Activated T-cell treated with anti-CD3 and anti-CD28 coated beads, Interleukin-2, amount 50 U/mL, for 72 hours (primary cell): ENCODE measurements at regions not wholly inside any gene's neighbourhood (a gene's known extent, or its start where the extent isn't known, plus 50 kb on each side); places are given as distances from the start of the nearest gene placed in this dataset.
"Not testable (repeated sequence)": the region's sequence is repeated elsewhere in the genome, so short reads cannot be mapped to it uniquely, and the experiment has no call there.

Experiments
- ATAC-seq, 2 donors: fragments of 150-1000 bp; cut with Tn5 transposase; replicated peaks in 1 of 2; 2 replicates each; pipeline ENCODE4 v1.10.0; 2021; ENCODE audit warnings: moderate library complexity in 2 of 2, mild to moderate bottlenecking in 1 of 2
- DNase-seq, 2 donors: peaks; one replicate each; pipeline ENCODE4 v3.0.0; 2021 to 2022; ENCODE audit warnings: mixed read lengths in 1 of 2
- H3K27ac Mint-ChIP-seq: one replicate; pipeline ENCODE4 v1.8.0; 2022; ENCODE audit warnings: mild to moderate bottlenecking, moderate library complexity, mixed read lengths
- H3K27me3 Mint-ChIP-seq: one replicate; pipeline ENCODE4 v1.8.0; 2022; ENCODE audit warnings: low read depth, mixed read lengths
- H3K36me3 Mint-ChIP-seq, 2 donors: one replicate each; pipeline ENCODE4 v1.8.0; 2022; ENCODE audit warnings: mixed read lengths in 2 of 2, mild to moderate bottlenecking in 1 of 2; ENCODE audit not compliant: insufficient read depth in 2 of 2
- H3K4me1 Mint-ChIP-seq: one replicate; pipeline ENCODE4 v1.8.0; 2022; ENCODE audit warnings: low read depth, mixed read lengths
- H3K4me3 Mint-ChIP-seq, 2 donors: one replicate each; pipeline ENCODE4 v1.8.0; 2022; ENCODE audit warnings: mild to moderate bottlenecking in 2 of 2, mixed read lengths in 2 of 2, moderate library complexity in 2 of 2
- H3K9me3 Mint-ChIP-seq, 2 donors: one replicate each; pipeline ENCODE4 v1.8.0; 2022; ENCODE audit warnings: mixed read lengths in 2 of 2

DNA sequence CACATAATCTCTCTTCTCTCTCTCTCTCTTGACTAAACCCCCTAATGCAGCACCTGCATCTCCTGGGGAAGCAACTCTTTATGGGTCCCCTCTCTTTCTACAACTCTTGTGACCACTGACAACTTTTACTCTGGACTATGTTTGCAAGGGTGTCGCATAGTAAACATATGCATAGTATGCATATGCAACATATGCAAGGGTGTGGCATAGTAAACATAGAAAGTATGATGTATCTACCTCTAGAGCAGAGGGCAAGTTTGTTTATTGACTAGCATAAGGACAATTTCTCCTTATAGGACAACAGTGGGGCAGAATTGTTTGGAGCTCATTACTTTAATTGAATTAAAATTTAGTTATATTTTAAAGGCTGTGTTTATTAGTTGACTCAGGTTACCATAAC lies 462.5 kb downstream of the AMY1C start:
- Mint-ChIP-seq H3K4me3 (no peak overlapping the region), H3K4me1 (no peaks in the 10 kb centered on the region), H3K27me3 (no peaks in the 10 kb centered on the region), H3K27ac (no peak overlapping the region), H3K36me3 (no peaks in the 10 kb centered on the region), H3K9me3 (peaks cover 1 to 14% of the 10 kb centered on the region in 2 donors)
- no peak for ATAC-seq
- DNase-seq = no peak

DNA sequence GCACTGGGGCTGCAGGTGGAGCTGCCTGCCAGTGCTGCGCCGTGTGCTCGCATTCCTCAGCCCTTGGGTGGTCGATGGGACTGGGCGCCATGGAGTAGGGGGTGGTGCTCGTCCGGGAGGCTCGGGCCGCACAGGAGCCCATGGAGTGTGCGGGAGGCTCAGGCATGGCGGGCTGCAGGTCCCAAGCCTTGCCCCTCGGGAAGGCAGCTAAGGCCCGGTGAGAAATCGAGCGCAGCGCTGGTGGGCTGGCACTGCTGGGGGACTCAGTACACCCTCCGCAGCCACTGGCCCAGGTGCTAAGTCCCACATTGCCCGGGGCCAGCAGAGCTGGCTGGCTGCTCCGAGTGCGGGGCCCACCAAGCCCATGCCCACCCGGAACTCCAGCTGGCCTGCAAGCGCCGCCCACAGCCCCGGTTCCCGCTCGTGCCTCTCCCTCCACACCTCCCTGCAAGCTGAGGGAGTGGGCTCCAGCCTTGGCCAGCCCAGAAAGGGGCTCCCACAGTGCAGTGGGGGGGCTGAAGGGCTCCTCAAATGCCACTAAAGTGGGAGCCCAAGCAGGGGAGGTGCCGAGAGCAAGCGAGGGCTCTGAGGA lies 467.8 kb downstream of the AMY1C start:
- DNase-seq, H3K4me3 Mint-ChIP-seq, H3K27ac Mint-ChIP-seq, ATAC-seq, H3K4me1 Mint-ChIP-seq, H3K36me3 Mint-ChIP-seq, H3K27me3 Mint-ChIP-seq: not testable (repeated sequence)
- H3K9me3 Mint-ChIP-seq = peaks cover 6 to 10% of the 10 kb centered on the region in 2 donors

- no peak for DNase-seq
- Mint-ChIP-seq H3K4me1 (no peaks in the 10 kb centered on the region), H3K27me3 (no peaks in the 10 kb centered on the region), H3K4me3 (no peak overlapping the region), H3K36me3 (no peaks in the 10 kb centered on the region), H3K9me3 (peaks cover 2 to 11% of the 10 kb centered on the region in 2 donors), H3K27ac (no peak overlapping the region)
- ATAC-seq = no peak
Measured at GRCh38 chr1:104229860-104230259, 480.2 kb downstream of the AMY1C start.

- no peaks in the 10 kb centered on the region for H3K27me3 Mint-ChIP-seq
- DNase-seq (no peak), ATAC-seq (no peak)
- H3K27ac Mint-ChIP-seq = no peak overlapping the region
- peaks cover 5 to 8% of the 10 kb centered on the region in 2 donors for H3K9me3 Mint-ChIP-seq
- H3K4me1 Mint-ChIP-seq = no peaks in the 10 kb centered on the region
- H3K4me3 Mint-ChIP-seq = no peak overlapping the region
- H3K36me3 Mint-ChIP-seq = no peaks in the 10 kb centered on the region
Measured at GRCh38 chr1:104231676-104232075, 482.0 kb downstream of the AMY1C start.

DNA sequence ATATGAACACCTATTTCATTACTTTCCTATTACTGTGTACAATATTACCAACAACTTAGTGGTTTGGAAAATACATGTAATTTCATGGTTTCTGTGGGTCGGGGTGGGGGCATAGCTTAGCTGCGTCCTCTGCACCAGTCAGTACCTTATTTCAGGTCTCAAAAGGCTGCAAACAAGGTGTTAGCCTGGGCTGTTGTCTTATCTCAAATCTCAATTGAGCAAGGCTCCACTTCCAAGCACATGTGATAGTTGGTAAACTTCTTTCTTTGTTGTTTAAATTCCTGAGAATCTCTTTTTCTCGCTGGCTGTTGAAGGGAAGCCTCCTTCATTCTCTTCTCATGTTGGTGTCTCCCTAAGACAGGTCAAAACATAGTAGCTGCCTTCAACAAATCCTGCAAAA lies 485.4 kb downstream of the AMY1C start:
- Mint-ChIP-seq H3K4me1 (no peaks in the 10 kb centered on the region), H3K4me3 (no peak overlapping the region), H3K27ac (no peak overlapping the region), H3K27me3 (no peaks in the 10 kb centered on the region), H3K9me3 (peaks cover 3 to 8% of the 10 kb centered on the region in 2 donors), H3K36me3 (no peaks in the 10 kb centered on the region)
- ATAC-seq (no peak), DNase-seq (no peak)

GRCh38 chr1:104238991-104239390 lies 489.3 kb downstream of the AMY1C start:
- Mint-ChIP-seq H3K27me3 (no peaks in the 10 kb centered on the region), H3K4me3 (no peak overlapping the region), H3K27ac (no peak overlapping the region), H3K36me3 (no peaks in the 10 kb centered on the region), H3K9me3 (peaks cover 4 to 12% of the 10 kb centered on the region in 2 donors), H3K4me1 (no peaks in the 10 kb centered on the region)
- ATAC-seq = no peak
- DNase-seq = no peak

DNA sequence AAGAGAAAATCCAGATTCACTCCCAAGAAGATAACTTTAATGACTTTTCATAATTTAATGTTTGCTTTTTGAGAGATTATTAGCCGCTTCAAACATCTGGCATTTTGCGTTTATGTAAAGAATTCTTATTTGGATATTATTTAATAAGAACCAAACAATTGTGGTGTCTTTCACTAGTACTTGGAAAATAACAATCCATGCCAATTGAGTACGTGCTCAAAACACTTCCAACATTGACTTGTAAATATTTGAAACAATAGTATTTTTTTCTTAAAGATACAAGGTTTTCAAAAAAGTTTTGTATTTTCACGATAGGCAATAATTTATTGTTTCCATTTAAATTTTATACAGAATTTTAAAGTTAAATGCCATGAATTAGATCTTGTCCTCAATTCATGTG lies 498.7 kb downstream of the AMY1C start:
- peaks cover 2 to 6% of the 10 kb centered on the region in 2 donors for H3K9me3 Mint-ChIP-seq
- H3K27me3 Mint-ChIP-seq = no peaks in the 10 kb centered on the region

DNA sequence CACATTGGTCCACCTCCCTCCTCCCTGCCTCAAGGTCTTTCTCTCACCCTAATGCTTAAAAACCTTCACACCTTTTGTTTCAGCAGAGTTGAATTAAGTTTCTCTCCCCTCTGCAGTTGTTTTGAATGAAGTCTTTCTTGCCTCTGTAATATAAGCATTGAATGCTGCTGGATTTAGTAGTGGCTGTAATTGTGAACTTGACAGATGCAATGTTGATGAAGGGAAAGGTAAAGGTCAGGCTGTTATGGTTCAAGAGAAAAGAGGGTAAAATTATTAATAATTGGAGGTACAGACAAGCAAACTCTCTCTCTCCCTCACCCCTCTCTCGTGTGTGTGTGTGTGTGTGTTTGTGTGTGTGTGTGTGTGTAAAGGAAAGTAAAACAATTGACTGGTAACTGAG lies 509.8 kb downstream of the AMY1C start:
- no peak for DNase-seq
- peaks cover 2 to 8% of the 10 kb centered on the region in 2 donors for H3K9me3 Mint-ChIP-seq
- no peak for ATAC-seq
- no peak overlapping the region for H3K27ac Mint-ChIP-seq
- H3K36me3 Mint-ChIP-seq = peaks cover 2 to 4% of the 10 kb centered on the region in 2 donors
- no peaks in the 10 kb centered on the region for H3K4me1 Mint-ChIP-seq
- H3K27me3 Mint-ChIP-seq = no peaks in the 10 kb centered on the region
- H3K4me3 Mint-ChIP-seq = no peak overlapping the region

More for the DNA sequence above, 498.7 kb downstream of the AMY1C start:
- Mint-ChIP-seq H3K27ac (no peak overlapping the region), H3K36me3 (no peaks in the 10 kb centered on the region), H3K4me1 (no peaks in the 10 kb centered on the region), H3K4me3 (no peak overlapping the region)
- ATAC-seq (no peak), DNase-seq (no peak)

- not testable (repeated sequence) for DNase-seq, H3K27me3 Mint-ChIP-seq, ATAC-seq, H3K4me3 Mint-ChIP-seq, H3K27ac Mint-ChIP-seq, H3K36me3 Mint-ChIP-seq, H3K4me1 Mint-ChIP-seq
- H3K9me3 Mint-ChIP-seq = peaks cover 11 to 13% of the 10 kb centered on the region in 2 donors
Measured at GRCh38 chr1:104263110-104263509, 513.4 kb downstream of the AMY1C start.

DNA sequence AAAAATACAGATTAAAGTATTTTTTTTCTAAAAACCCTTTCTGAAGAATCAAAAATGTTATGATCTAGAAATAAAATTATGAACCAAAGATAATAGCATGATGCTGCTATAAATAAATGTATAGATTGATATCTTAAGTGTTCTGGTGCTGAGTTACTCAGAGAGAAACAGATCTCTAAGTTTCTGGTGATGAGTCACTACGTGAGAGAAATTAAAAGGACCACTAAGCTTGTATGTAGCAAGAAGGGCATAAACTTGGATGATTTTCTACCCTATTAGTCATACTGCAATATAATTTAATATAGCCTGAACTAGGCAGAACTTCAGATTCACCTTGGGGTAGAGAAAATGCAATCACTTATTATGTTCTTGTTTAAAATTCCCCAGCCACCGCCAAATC lies 514.8 kb downstream of the AMY1C start:
- Mint-ChIP-seq H3K27me3 (no peaks in the 10 kb centered on the region), H3K4me1 (no peaks in the 10 kb centered on the region), H3K4me3 (no peak overlapping the region), H3K36me3 (peaks cover 2 to 4% of the 10 kb centered on the region in 2 donors), H3K27ac (no peak overlapping the region), H3K9me3 (peaks cover 13 to 14% of the 10 kb centered on the region in 2 donors)
- DNase-seq = no peak
- ATAC-seq = no peak

- no peak overlapping the region for H3K4me3 Mint-ChIP-seq
- H3K27me3 Mint-ChIP-seq = no peaks in the 10 kb centered on the region
- peaks cover 10 to 13% of the 10 kb centered on the region in 2 donors for H3K9me3 Mint-ChIP-seq
- no peak for ATAC-seq
- H3K36me3 Mint-ChIP-seq = peaks cover 2 to 4% of the 10 kb centered on the region in 2 donors
- DNase-seq = no peak
- H3K4me1 Mint-ChIP-seq = no peaks in the 10 kb centered on the region
- no peak overlapping the region for H3K27ac Mint-ChIP-seq
Measured at GRCh38 chr1:104265163-104265562, 515.5 kb downstream of the AMY1C start.

DNA sequence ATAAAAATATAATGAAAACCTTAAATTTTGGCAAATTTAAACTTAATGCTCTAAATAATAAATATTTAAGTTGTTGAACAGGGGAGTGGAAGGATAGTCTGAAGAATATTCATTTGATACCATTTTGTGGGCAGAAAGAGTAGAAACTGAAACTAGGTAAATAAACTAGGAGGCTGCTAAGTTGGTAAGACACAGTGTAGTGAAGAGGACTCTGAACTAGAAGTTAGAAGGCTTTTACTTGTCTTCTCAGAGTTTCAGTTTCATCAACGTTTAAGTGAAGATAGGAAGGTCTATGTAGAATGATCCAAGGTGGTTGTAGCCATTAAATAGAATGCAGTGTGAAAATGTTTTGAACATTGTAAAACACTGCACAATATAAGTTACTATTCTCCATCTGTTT lies 516.9 kb downstream of the AMY1C start:
- peaks cover 0 to 4% of the 10 kb centered on the region in 2 donors for H3K36me3 Mint-ChIP-seq
- H3K4me1 Mint-ChIP-seq = no peaks in the 10 kb centered on the region
- no peaks in the 10 kb centered on the region for H3K27me3 Mint-ChIP-seq
- peaks cover 10 to 11% of the 10 kb centered on the region in 2 donors for H3K9me3 Mint-ChIP-seq
- no peak overlapping the region for H3K4me3 Mint-ChIP-seq
- DNase-seq (no peak), ATAC-seq (no peak)
- H3K27ac Mint-ChIP-seq = no peak overlapping the region

- H3K4me1 Mint-ChIP-seq, H3K4me3 Mint-ChIP-seq, H3K27ac Mint-ChIP-seq, H3K36me3 Mint-ChIP-seq, H3K27me3 Mint-ChIP-seq, DNase-seq, ATAC-seq: not testable (repeated sequence)
- H3K9me3 Mint-ChIP-seq = peaks cover 4 to 15% of the 10 kb centered on the region in 2 donors
Measured at GRCh38 chr1:104288322-104288721, 538.6 kb downstream of the AMY1C start.

DNA sequence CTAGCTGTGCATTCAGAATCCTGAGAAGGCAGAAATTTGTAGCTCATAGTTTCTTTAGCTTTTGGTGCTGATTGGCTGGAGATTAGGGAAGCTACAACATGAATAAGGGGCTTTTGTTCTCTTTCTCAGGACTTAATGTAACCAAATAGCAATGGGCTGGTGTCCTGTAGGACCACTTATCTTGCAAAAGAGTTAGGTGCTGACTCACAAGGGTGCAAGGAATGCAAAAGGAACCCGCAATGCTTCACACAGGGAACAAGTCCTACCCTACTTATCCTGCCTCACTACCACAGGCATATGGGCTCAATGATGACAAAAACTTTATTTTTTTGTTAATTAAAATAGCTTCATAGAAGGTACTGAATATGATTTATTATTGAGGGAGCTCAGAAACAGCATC lies 541.5 kb downstream of the AMY1C start:
- H3K36me3 Mint-ChIP-seq = no peaks in the 10 kb centered on the region
- H3K27me3 Mint-ChIP-seq = no peaks in the 10 kb centered on the region
- peaks cover 4 to 15% of the 10 kb centered on the region in 2 donors for H3K9me3 Mint-ChIP-seq
- DNase-seq (no peak), ATAC-seq (no peak)
- H3K4me3 Mint-ChIP-seq = no peak overlapping the region
- H3K27ac Mint-ChIP-seq = no peak overlapping the region
- H3K4me1 Mint-ChIP-seq = no peaks in the 10 kb centered on the region
